Gastrocnemius medialis (tissue), 4 donors: ENCODE measurements at regions not wholly inside any gene's neighbourhood (a gene's known extent, or its start where the extent isn't known, plus 50 kb on each side); places are given as distances from the start of the nearest gene placed in this dataset.

Experiments
- ATAC-seq, 2 donors: fragments of 150-250 bp; one replicate each; pipeline ENCODE4 v1.9.1; 2016
- DNase-seq, 2 donors: peaks; one replicate each; pipeline ENCODE4 v3.0.0-alpha.2; 2019
- H3K27ac ChIP-seq, 4 donors: fragments of 200-600 bp; sonication (generic); 1 replicate in 1 of 4; 2 replicates in 3 of 4; pipeline ENCODE4 v1.5.1; 2016 to 2018; ENCODE audit warnings: mild to moderate bottlenecking in 2 of 4, moderate library complexity in 1 of 4
- H3K27me3 ChIP-seq, 3 donors: fragments of 200-600 bp; sonication (generic) in 2 of 3; 1 replicate in 1 of 3; 2 replicates in 2 of 3; pipeline versions ENCODE4 v1.5.1 to v1.6.0; 2016 to 2019; ENCODE audit warnings: mild to moderate bottlenecking in 1 of 3, moderate library complexity in 1 of 3
- H3K36me3 ChIP-seq, 2 donors: fragments of 200-600 bp; sonication (generic) in 1 of 2; one replicate each; pipeline ENCODE4 v1.5.1; 2017 to 2018
- H3K4me1 ChIP-seq, 2 donors: fragments of 200-600 bp; sonication (generic) in 1 of 2; one replicate each; pipeline ENCODE4 v1.5.1; 2016 to 2017; ENCODE audit warnings: mild to moderate bottlenecking in 2 of 2
- H3K4me3 ChIP-seq, 4 donors: fragments of 200-600 bp; sonication (generic) in 3 of 4; 1 replicate in 1 of 4; 2 replicates in 3 of 4; pipeline ENCODE4 v1.5.1; 2016 to 2019; ENCODE audit warnings: mild to moderate bottlenecking in 2 of 4
- H3K9me3 ChIP-seq, 3 donors: fragments of 200-600 bp; sonication (generic) in 2 of 3; 1 replicate in 1 of 3; 2 replicates in 2 of 3; pipeline ENCODE4 v1.5.1; 2016 to 2019
- CTCF ChIP-seq, 5 experiments: fragments of 450-650 bp in 3 of 5; fragments of 200-600 bp in 2 of 5; sonication (generic) in 2 of 5; IDR thresholded peaks in 4 of 5; conservative IDR thresholded peaks in 1 of 5; 1 replicate in 4 of 5; 2 replicates in 1 of 5; pipeline ENCODE4 v1.5.1; 2016 to 2019; ENCODE audit warnings: antibody characterized with exemption in 5 of 5, mild to moderate bottlenecking in 3 of 5, moderate library complexity in 3 of 5
- POLR2A ChIP-seq, 2 donors: fragments of 450-650 bp; IDR thresholded peaks; one replicate each; pipeline ENCODE4 v1.6.1; 2017; ENCODE audit warnings: antibody characterized with exemption in 2 of 2, mild to moderate bottlenecking in 2 of 2, moderate library complexity in 2 of 2
- in situ Hi-C, 4 donors: fragments of 200-750 bp; cut with MboI; loops; one replicate each; pipeline versions ENCODE4 v1.15.0 to v1.8.0; 2017; ENCODE audit warnings: low sequenced_read_pairs in 4 of 4
- intact Hi-C: fragments of 100-400 bp; cut with DNase I; formaldehyde crosslinking; loops from one replicate; pipeline ENCODE4 v1.15.1; 2023; ENCODE audit warnings: low total_unique reads

GRCh38 chr17:72034000-72034399 lies 86.8 kb upstream of the SOX9 start:
- in situ Hi-C loops (no loop called here), intact Hi-C loops (loop anchor here (10.0 kb wide), 1 partner anchor 129 kb away; no protein-coding TSS in a partner anchor)
- Histone ChIP-seq H3K36me3 (no peaks in the 10 kb centered on the region), H3K27ac (no peak overlapping the region), H3K4me1 (no peaks in the 10 kb centered on the region), H3K27me3 (peaks cover 0 to 11% (median 0%) of the 10 kb centered on the region in 3 donors), H3K4me3 (no peak overlapping the region), H3K9me3 (no peaks in the 10 kb centered on the region)
- no peak for ATAC-seq
- TF ChIP-seq CTCF (IDR thresholded peaks at IDR 0.05 in 4 of 5, conservative IDR thresholded peaks at IDR 0.05 in 1 of 5), result no peak
- TF ChIP-seq POLR2A (IDR thresholded peaks at IDR 0.05), result no peak
- no peak for DNase-seq

GRCh38 chr17:72038427-72038826 lies 82.4 kb upstream of the SOX9 start:
- Histone ChIP-seq H3K4me3 (no peak overlapping the region), H3K27ac (no peak overlapping the region), H3K27me3 (no peaks in the 10 kb centered on the region), H3K36me3 (no peaks in the 10 kb centered on the region), H3K9me3 (no peaks in the 10 kb centered on the region), H3K4me1 (no peaks in the 10 kb centered on the region)
- intact Hi-C loops, result loop anchor here (10.0 kb wide), 1 partner anchor 134 kb away; no protein-coding TSS in a partner anchor
- DNase-seq, result no peak
- no peak for ATAC-seq
- TF ChIP-seq POLR2A (IDR thresholded peaks at IDR 0.05) (no peak), CTCF (IDR thresholded peaks at IDR 0.05 in 4 of 5, conservative IDR thresholded peaks at IDR 0.05 in 1 of 5) (no peak)
- in situ Hi-C loops, result no loop called here

GRCh38 chr17:72039490-72039889 lies 81.3 kb upstream of the SOX9 start:
- ATAC-seq (no peak), DNase-seq (no peak)
- H3K36me3 ChIP-seq, result no peaks in the 10 kb centered on the region
- no peaks in the 10 kb centered on the region for H3K27me3 ChIP-seq
- H3K4me3 ChIP-seq, result no peak overlapping the region
- no peak for TF ChIP-seq POLR2A (IDR thresholded peaks at IDR 0.05)
- no peak overlapping the region for H3K27ac ChIP-seq
- H3K9me3 ChIP-seq, result no peaks in the 10 kb centered on the region
- no peaks in the 10 kb centered on the region for H3K4me1 ChIP-seq
- in situ Hi-C loops (no loop called here), intact Hi-C loops (loop anchor here (10.0 kb wide), 1 partner anchor 135 kb away; no protein-coding TSS in a partner anchor)

GRCh38 chr17:72046178-72046577 lies 74.6 kb upstream of the SOX9 start:
- H3K27ac ChIP-seq, result no peak overlapping the region
- ATAC-seq (no peak), DNase-seq (no peak)
- no peaks in the 10 kb centered on the region for H3K9me3 ChIP-seq
- in situ Hi-C loops, result no loop called here
- H3K36me3 ChIP-seq, result no peaks in the 10 kb centered on the region
- no peaks in the 10 kb centered on the region for H3K27me3 ChIP-seq
- TF ChIP-seq CTCF (IDR thresholded peaks at IDR 0.05 in 4 of 5, conservative IDR thresholded peaks at IDR 0.05 in 1 of 5) (no peak), POLR2A (IDR thresholded peaks at IDR 0.05) (no peak)
- no peak overlapping the region for H3K4me3 ChIP-seq
- H3K4me1 ChIP-seq, result no peaks in the 10 kb centered on the region
- intact Hi-C loops, result no loop called here

- H3K4me3 ChIP-seq, result no peak overlapping the region
- TF ChIP-seq CTCF (IDR thresholded peaks at IDR 0.05 in 4 of 5, conservative IDR thresholded peaks at IDR 0.05 in 1 of 5) (no peak), POLR2A (IDR thresholded peaks at IDR 0.05) (no peak)
- in situ Hi-C loops, result no loop called here
- no peaks in the 10 kb centered on the region for H3K27me3 ChIP-seq
- H3K9me3 ChIP-seq, result no peaks in the 10 kb centered on the region
- intact Hi-C loops, result no loop called here
- no peak for ATAC-seq
- no peaks in the 10 kb centered on the region for H3K4me1 ChIP-seq
- no peak for DNase-seq
- H3K36me3 ChIP-seq, result no peaks in the 10 kb centered on the region
- no peak overlapping the region for H3K27ac ChIP-seq
Observed at GRCh38 chr17:72046643-72047612, 73.9 kb upstream of the SOX9 start.
